Testis (tissue), 2 donors: ENCODE measurements at regions not wholly inside any gene's neighbourhood (a gene's known extent, or its start where the extent isn't known, plus 50 kb on each side); places are given as distances from the start of the nearest gene placed in this dataset.
"Not testable (repeated sequence)": the region's sequence is repeated elsewhere in the genome, so short reads cannot be mapped to it uniquely, and the experiment has no call there.

Experiments used
- POLR2A ChIP-seq: fragments of 450-650 bp; IDR thresholded peaks from one replicate; pipeline ENCODE4 v1.6.1; 2017; ENCODE audit warnings: antibody characterized with exemption, mild to moderate bottlenecking, moderate library complexity
- TF ChIP-seq, protein P1 (sequence below), 3 experiments: fragments of 450-650 bp in 2 of 3; fragments of 200-600 bp in 1 of 3; sonication (generic) in 1 of 3; IDR thresholded peaks; one replicate each; pipeline ENCODE4 v1.5.1; 2016 to 2019; ENCODE audit warnings: antibody characterized with exemption in 3 of 3, mild to moderate bottlenecking in 2 of 3, moderate library complexity in 1 of 3

GRCh38 chr3:22743386-22743785 is 459.7 kb upstream of the UBE2E2 start:
- not testable (repeated sequence) for TF ChIP-seq POLR2A
- TF ChIP-seq, protein P1, sequence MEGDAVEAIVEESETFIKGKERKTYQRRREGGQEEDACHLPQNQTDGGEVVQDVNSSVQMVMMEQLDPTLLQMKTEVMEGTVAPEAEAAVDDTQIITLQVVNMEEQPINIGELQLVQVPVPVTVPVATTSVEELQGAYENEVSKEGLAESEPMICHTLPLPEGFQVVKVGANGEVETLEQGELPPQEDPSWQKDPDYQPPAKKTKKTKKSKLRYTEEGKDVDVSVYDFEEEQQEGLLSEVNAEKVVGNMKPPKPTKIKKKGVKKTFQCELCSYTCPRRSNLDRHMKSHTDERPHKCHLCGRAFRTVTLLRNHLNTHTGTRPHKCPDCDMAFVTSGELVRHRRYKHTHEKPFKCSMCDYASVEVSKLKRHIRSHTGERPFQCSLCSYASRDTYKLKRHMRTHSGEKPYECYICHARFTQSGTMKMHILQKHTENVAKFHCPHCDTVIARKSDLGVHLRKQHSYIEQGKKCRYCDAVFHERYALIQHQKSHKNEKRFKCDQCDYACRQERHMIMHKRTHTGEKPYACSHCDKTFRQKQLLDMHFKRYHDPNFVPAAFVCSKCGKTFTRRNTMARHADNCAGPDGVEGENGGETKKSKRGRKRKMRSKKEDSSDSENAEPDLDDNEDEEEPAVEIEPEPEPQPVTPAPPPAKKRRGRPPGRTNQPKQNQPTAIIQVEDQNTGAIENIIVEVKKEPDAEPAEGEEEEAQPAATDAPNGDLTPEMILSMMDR (IDR thresholded peaks at IDR 0.05), result not testable (repeated sequence)
